ENCODE measurements at regions not wholly inside any gene's neighbourhood (a gene's known extent, or its start where the extent isn't known, plus 50 kb on each side); places are given as distances from the start of the nearest gene placed in this dataset.

- TF ChIP-seq POLR2AphosphoS5 (IDR thresholded peaks at IDR 0.05; ENCODE audit: low read depth, low read length), result no peak
- TF ChIP-seq SIN3A (IDR thresholded peaks at IDR 0.05; ENCODE audit: borderline replicate concordance, insufficient read depth, low read length), result no peak
- TF ChIP-seq FOXP2 (optimal IDR thresholded peaks at IDR 0.05; ENCODE audit: borderline replicate concordance, extremely low read depth, extremely low read length, insufficient read depth), result no peak
- TF ChIP-seq TAF1 (IDR thresholded peaks at IDR 0.05; ENCODE audit: borderline replicate concordance, insufficient read depth, low read length), result no peak
- TF ChIP-seq, protein P1, sequence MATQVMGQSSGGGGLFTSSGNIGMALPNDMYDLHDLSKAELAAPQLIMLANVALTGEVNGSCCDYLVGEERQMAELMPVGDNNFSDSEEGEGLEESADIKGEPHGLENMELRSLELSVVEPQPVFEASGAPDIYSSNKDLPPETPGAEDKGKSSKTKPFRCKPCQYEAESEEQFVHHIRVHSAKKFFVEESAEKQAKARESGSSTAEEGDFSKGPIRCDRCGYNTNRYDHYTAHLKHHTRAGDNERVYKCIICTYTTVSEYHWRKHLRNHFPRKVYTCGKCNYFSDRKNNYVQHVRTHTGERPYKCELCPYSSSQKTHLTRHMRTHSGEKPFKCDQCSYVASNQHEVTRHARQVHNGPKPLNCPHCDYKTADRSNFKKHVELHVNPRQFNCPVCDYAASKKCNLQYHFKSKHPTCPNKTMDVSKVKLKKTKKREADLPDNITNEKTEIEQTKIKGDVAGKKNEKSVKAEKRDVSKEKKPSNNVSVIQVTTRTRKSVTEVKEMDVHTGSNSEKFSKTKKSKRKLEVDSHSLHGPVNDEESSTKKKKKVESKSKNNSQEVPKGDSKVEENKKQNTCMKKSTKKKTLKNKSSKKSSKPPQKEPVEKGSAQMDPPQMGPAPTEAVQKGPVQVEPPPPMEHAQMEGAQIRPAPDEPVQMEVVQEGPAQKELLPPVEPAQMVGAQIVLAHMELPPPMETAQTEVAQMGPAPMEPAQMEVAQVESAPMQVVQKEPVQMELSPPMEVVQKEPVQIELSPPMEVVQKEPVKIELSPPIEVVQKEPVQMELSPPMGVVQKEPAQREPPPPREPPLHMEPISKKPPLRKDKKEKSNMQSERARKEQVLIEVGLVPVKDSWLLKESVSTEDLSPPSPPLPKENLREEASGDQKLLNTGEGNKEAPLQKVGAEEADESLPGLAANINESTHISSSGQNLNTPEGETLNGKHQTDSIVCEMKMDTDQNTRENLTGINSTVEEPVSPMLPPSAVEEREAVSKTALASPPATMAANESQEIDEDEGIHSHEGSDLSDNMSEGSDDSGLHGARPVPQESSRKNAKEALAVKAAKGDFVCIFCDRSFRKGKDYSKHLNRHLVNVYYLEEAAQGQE (IDR thresholded peaks at IDR 0.05; ENCODE audit: insufficient read depth in 1 of 2, low read depth in 2 of 2, low read length in 2 of 2), result no peak
These were observed 261.2 kb upstream of the NEBL start for GRCh38 chr10:21158301-21158700.

Measured in PFSK-1 (cell line).